ENCODE measurements at regions not wholly inside any gene's neighbourhood (a gene's known extent, or its start where the extent isn't known, plus 50 kb on each side); places are given as distances from the start of the nearest gene placed in this dataset.

DNA sequence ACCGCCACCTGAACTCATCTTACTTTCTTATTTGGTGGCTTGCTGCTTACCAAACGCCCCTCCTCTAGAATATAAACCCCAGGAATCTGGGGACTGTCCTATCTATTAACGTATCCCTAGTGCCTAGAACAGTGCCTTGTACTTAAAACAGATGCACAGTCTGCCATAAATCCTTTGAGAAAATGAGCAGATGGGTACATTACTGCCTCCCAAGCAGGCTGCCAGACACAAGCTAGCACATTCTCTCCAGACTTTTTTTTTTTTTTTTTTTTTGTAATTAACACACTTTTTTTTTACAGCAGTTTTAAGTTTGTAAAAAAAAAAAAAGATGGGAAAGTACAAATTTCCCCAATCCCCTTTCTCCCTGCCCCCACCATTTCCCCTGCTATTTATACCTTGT is 57.3 kb upstream of the RPL38 start:
- no peak for DNase-seq (ENCODE audit: low spot score)

DNA sequence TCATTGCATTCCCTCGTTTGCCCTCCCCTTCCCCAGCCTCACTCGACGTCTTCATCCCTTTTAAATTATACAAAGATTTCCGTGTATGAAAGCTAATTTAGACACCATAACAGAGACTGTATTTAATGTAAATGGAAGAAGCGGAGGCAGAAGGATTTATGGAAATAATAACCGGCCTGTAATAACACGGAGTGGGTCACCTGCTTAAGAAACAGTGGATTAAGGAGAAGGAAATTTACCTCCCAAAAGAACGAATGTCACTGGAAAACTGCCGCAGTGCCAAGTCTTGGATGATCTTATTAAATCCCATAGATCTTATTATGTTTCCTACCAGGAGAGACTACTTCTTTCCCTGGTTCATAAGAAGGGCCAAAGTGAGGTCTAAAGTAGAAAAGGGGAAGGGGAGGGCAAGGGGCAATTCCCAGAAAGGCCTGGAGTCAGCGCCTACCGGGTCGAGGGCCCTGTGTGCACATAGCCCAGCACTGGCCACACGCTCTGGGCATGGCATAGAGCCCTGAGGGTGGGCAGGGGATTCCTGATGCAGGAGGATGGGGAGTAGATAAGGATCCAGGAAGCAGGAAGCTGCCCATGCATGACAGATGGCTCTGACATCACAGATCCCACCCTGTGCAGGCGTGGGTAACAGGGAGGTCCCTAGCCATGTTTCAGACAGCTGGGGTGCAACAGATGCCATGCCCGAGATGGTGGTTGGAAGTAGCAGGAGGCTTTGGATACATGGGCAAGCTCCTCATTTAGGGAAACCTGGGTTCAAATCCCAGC is 56.2 kb upstream of the RPL38 start:
- no peak for DNase-seq (ENCODE audit: low spot score)

DNA sequence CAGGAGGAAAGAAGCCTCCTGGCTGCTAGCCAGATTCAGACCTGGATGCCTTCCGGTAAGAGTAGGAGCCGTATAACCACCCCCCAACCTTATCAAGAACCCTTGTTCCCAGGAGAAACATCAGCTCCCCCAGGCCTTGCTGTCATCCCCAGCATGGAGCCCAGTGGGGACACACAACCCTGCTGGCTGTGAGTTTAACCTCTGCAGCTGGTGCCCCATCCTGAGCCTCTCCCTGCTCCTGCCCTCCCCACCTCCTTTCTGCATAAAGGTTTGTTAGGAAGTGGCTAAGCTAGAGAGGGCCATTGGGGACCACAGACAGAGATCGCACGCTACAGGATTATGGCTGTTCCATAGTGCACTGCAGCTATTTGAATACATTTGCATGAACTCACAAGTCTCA is 55.5 kb upstream of the RPL38 start:
- no peak for DNase-seq (ENCODE audit: low spot score)

GRCh38 chr17:74148446-74148845 is 55.0 kb upstream of the RPL38 start:
- DNase-seq (ENCODE audit: low spot score), result no peak

DNA sequence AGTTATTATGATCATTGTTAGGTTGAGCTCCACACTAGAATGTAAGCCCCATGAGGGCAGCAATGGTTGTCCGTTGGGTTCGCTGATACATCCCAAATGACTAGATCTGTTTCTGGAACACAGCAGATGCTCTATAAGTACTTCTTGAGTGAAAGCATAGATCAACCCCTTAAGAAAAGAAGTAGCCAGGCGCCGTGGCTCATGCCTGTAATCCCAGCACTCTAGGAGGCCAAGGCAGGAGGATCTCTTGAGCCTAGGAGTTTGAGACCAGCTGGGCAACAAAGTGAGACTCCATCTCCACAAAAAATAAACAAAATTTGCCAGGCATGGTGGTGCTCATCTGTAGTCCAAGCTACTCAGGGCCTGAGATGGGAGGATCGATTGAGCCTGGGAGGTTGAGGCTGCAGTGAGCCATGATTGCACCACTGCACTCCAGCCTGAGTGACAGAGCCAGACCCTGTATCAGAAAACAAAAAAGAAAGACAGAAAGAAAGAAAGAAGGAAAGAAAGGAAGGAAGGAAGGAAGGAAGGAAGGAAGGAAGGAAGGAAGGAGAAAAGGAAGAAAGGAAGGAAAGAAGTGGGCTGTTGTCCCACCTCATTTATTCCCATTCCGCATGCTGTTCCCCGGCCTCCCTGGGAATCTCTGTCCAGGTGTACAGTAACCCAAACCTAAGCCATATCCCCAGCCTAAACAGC is 54.4 kb upstream of the RPL38 start:
- no peak for DNase-seq (ENCODE audit: low spot score)

DNA sequence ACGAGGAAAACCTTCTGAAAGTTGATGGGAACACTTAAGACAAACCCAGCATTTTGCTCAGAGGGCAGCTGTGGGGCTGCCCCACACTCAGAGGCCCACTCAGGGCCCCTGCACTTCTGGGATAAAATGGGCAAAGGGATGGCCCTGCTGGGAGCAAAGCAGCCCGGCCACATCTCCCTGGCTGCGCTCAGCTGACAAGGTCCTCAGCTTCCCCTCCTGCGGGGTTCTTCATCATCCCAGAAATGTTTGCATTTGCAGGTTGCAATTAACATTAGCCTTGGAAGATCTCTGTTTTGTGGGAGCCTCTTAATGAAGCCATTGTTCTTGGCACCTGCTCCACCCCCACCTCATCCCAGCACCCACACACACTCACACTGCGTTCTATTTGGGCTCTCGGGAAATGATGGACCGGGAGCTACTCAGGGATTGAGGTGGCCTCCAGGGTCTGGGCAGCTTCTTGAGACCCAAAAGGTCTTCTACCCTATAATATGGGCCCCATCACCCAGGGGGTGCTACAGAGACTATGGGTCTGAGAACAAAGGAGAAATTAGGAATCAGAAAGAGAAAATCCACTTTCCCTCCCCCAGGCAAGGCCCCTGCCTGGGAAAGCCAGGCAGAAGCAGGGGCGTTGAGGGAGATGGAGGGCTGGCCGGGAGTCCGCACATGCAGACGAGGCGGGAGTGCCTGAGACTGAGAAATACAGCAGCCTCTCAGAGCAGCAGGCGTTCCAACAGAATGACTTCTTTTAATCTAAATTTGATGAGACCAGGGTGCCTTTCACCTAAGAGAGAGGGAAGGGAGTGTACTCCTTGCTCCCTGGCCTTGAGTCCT is 53.7 kb upstream of the RPL38 start:
- no peak for DNase-seq (ENCODE audit: low spot score)

GRCh38 chr17:74150428-74151025 is 53.0 kb upstream of the RPL38 start:
- DNase-seq (ENCODE audit: low spot score), result no peak

GRCh38 chr17:74151551-74152315 is 51.7 kb upstream of the RPL38 start:
- DNase-seq (ENCODE audit: low spot score), result no peak

DNA sequence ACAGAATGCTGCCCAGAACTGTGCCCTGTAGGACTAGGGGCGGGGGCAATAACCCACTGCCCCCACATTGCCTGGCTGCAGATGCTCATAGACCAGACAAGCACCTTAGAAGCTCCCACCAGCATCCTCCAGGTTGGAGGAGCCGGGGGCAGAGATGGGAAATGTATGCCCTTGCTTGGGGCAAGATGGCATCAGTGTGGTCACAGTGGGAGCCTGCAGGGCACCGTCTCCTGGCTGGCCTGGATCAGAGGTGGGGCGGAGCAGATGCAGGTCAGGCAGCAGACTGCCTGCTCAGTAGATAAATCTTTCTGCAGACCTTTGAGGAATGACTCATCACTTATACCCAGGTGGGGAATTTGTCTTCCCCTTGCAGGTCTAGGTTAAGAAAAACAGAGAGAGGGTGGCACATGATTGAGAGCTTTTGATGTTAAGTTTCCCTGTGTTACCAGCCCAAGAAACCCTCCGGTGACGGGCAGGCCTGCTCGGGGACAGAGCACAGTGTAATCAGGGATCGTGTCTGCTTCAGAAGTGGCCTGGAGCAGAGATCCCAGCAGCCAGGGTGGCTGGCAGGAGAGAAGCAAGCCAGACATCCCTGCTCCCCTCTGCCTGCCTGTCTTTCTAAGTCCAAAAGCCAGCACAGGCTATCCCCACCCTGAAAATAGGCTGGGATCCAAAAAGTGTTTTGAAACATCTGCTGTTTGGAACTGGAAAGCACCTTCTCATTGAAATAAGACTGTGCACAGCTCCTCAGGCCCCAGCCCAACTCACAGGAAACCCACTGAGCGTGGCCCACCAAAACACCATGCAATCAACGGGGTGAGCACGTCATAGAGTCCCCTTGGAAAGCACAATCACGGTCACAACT is 50.7 kb upstream of the RPL38 start:
- DNase-seq (ENCODE audit: low spot score), result no peak

GRCh38 chr17:74153456-74153810 is 50.0 kb upstream of the RPL38 start:
- DNase-seq (ENCODE audit: low spot score), result no peak
